Gastroesophageal sphincter (tissue), 2 donors: ENCODE measurements at regions not wholly inside any gene's neighbourhood (a gene's known extent, or its start where the extent isn't known, plus 50 kb on each side); places are given as distances from the start of the nearest gene placed in this dataset.

Experiments used
- POLR2A ChIP-seq, 2 donors: fragments of 450-650 bp; IDR thresholded peaks; one replicate each; pipeline ENCODE4 v1.6.1; 2017; ENCODE audit warnings: antibody characterized with exemption in 2 of 2, mild to moderate bottlenecking in 2 of 2, moderate library complexity in 1 of 2
- POLR2AphosphoS5 ChIP-seq: sonication (generic); formaldehyde crosslinking; IDR thresholded peaks from one replicate; pipeline ENCODE4 v1.6.1; 2017; ENCODE audit warnings: antibody characterized with exemption

- TF ChIP-seq POLR2A (IDR thresholded peaks at IDR 0.05), result no peak
- TF ChIP-seq POLR2AphosphoS5, result no peak
Measured at GRCh38 chr1:224804220-224804619, 125.3 kb upstream of the DNAH14 start.
